ENCODE measurements at regions not wholly inside any gene's neighbourhood (a gene's known extent, or its start where the extent isn't known, plus 50 kb on each side); places are given as distances from the start of the nearest gene placed in this dataset.

DNA sequence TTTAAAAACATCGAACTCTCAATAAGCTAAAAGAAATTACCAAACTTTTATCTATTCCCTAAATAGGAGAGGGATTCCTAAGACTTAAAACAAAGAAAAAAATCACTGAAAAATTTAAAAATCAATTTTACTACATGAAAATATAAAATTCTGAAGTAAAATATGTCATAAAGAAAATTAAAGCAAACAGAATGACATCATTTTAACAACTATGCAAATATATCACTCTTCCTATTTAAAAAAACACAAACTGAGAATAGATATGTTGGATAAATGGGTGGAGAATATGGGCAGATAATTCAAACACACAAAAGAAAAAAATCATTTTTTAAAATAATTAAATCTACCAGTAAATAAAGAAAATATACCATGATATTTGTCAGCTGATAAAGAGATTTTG is 510.0 kb downstream of the BCL11B start:
- no peak for DNase-seq (ENCODE audit: low read depth)

GRCh38 chr14:98766818-98767217 is 505.2 kb downstream of the BCL11B start:
- DNase-seq (ENCODE audit: low read depth), result no peak

GRCh38 chr14:98769326-98769725 is 502.7 kb downstream of the BCL11B start:
- no peak for DNase-seq (ENCODE audit: low read depth)

DNA sequence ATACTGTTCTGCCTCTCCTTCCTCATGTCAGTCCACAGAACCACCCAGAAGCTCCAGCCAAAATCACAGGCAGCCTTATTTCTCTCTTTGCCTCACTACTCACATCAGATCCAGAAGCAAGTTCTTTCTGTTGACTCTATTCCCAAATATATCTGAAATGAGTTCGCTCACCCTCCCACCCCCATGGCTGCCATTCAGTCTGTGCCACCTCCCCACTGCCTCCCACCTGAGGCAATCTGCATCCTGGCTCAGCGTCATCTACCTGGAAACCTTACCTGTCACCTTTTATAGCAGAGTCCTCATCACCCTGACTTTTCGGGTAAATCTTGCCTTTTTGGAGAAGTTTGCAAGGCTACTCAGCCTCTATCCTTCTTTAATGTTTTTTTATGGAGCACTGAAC is 501.8 kb downstream of the BCL11B start:
- DNase-seq (ENCODE audit: low read depth), result no peak

GRCh38 chr14:98773814-98774213 is 498.2 kb downstream of the BCL11B start:
- no peak for DNase-seq (ENCODE audit: low read depth)

DNA sequence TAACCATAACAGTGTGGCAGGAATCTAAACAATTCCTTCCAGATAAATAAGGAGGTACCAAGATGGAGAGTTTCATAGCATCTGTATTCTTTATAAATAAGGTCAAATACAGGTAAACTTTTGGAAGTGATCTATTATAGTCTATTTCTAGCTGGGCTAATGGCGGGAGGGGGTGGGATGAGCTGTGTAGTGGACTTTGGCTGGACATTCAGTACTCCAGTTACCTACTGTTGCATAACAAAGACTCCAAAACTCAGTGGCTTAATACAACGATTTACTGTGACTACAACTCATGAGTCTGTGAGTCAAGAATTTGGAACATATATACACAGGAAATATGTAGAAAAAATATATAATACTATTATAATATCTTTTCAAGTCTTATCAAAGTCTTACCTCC is 496.1 kb downstream of the BCL11B start:
- no peak for DNase-seq (ENCODE audit: low read depth)

- no peak for DNase-seq (ENCODE audit: low read depth)
Observed at GRCh38 chr14:98782062-98782461, 489.9 kb downstream of the BCL11B start.

GRCh38 chr14:98785578-98785977 is 486.4 kb downstream of the BCL11B start:
- no peak for DNase-seq (ENCODE audit: low read depth)

DNA sequence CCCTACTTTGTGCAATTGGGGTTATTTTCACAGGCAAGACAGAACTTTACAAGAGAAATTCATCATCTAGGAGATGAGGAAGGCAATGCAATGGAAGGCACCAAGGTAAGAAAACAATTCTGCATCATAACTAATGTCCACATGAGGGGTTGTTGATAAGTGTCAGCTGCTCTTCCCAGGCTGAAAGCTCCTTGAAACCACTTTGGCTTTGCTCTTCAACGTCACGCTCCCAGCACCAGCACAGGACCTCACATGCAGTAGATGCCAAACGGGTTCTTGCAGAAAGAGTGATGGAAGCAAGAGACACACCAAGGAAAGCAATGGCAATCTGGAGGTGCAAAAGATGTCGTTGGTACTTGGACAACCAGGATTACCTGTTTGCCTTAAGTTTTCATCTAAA is 485.5 kb downstream of the BCL11B start:
- DNase-seq (ENCODE audit: low read depth), result no peak

DNA sequence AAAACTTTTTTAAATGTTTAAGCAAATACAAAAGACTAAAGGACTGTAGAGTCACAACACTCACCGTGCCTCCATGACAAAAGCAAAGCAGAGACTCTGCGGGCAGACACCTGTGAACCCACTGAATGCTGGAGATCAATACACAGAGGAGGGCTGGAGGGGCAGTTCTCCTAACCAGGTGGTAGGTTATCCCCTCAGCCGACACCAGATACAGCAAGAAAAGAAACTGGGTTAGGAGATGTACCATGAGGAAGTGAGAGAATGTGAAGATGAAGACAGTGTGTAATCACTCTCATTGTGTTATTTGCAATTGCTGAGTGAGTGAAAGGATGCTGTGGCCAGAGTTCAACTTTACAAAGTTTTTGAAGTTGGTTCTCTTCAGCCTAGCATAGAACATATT is 480.3 kb downstream of the BCL11B start:
- no peak for DNase-seq (ENCODE audit: low read depth)

- no peak for DNase-seq (ENCODE audit: low read depth)
Observed at GRCh38 chr14:98792171-98792570, 479.8 kb downstream of the BCL11B start.

DNA sequence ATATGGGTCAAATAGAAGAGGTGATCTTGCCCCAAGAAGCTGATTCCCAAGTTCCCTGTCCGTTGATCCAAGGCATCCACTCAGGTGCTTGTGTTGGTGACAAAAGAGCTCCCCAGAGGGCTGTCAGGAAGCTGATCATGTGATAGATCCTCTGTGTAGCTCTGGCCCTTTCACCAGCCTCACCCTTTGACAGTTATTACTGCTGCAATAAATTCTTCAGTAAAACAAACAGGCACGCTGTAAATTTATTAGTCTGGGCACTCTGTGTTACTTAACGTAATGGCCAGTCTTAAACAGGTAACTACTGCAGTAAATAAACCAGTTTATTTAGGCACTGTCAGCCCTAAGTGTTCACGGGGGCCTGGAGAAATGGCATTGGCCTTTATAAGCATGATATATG is 473.9 kb downstream of the BCL11B start:
- no peak for DNase-seq (ENCODE audit: low read depth)

- no peak for DNase-seq (ENCODE audit: low read depth)
Observed at GRCh38 chr14:98799891-98800290, 472.1 kb downstream of the BCL11B start.

DNA sequence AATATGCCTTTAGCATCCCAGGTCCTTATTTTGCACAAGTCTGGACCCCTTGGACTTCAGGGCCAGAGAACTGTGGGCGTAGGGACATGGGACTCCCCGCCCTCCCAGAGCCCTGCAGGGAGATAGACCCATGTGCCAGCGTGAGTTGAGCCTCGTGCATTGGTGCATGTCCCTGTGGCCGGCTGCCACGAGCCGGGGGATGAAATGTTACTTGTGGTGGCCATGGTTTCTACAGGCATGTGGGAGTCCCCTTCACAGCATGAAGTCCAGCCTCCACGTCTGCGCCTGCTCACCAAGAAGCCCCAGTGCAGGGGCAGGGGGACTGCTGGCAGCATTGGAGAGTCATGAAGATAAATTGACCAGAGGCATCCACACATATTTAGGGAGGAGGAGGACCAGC is 470.0 kb downstream of the BCL11B start:
- no peak for DNase-seq (ENCODE audit: low read depth)

- no peak for DNase-seq (ENCODE audit: low read depth)
Observed at GRCh38 chr14:98803196-98803595, 468.8 kb downstream of the BCL11B start.

GRCh38 chr14:98808494-98809407 is 463.2 kb downstream of the BCL11B start:
- no peak for DNase-seq (ENCODE audit: low read depth)

- no peak for DNase-seq (ENCODE audit: low read depth)
Observed at GRCh38 chr14:98816195-98816594, 455.8 kb downstream of the BCL11B start.

DNA sequence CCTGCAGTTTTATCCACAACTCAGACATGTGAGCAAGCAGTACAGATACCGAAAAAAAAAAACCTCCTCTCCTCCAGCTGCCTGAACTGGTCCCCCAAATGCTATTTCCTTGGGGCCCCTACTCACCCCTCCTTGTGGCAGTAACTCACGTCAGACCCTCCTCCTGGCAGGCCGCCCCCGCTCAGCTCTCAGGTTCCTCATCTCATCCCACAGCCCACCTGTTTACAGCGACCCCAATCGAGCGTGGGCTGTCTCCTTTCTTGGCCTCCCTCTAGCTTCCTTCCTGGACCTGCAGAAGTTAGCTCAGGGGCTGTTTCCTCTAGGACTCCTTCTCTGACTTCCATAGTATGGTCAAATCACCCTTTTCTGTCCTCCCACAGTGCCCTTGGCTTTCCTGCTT is 455.3 kb downstream of the BCL11B start:
- no peak for DNase-seq (ENCODE audit: low read depth)

GRCh38 chr14:98819132-98819866 is 452.7 kb downstream of the BCL11B start:
- DNase-seq (ENCODE audit: low read depth), result no peak

DNA sequence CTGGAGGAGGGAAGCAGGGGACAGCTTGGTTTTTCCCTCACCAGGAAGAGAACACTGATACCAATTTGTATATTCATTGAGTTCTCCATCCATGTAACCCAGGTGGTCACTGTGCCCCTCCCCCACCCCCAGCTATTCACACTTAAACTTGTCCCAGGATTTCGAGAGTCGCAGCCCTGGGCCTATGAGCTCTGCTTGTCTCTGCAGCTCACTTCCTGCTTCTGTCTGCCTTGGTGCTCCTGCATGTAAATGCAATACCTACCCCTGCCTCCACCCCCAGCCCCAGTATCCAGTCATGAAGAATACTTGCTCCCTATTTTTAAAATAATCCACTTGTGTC is 452.2 kb downstream of the BCL11B start:
- no peak for DNase-seq (ENCODE audit: low read depth)

DNA sequence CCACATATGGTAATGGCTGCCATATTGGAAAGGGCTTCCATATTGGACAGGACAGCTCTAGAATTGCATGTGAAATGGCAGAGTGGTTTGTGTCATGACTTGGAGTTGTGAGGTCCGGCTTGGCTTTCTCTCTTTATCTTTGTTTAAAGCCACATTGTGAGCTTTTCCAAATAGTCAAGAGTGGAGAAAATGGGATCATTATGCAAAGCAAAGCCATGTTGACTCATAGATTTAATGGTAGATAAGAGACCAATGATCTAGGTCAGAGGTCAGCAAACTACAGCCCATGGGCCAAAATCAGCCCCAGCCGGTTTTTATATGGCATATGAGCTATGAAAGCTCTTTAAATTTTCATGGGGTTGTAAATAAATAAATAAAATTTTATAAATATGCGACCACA is 449.1 kb downstream of the BCL11B start:
- no peak for DNase-seq (ENCODE audit: low read depth)

DNA sequence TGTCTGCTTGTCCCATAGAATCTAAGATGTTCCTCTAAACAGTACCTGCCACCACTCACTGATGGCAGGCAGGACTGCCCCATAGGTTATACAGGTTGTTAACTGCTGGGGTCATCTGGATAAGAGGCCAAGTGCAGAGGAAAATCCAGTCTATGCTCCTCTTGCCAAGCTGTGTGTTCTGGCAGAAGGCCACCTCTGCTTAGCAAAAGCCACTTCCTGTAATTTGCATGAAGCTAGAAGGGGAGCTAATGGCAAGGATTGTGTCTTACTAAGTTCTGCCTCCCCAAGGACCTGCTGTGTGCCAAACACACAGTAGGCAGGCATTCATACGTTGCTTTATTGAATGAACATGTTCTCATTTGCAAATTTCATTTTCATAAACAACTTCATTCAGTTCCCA is 445.4 kb downstream of the BCL11B start:
- no peak for DNase-seq (ENCODE audit: low read depth)

- DNase-seq (ENCODE audit: low read depth), result no peak
Observed at GRCh38 chr14:98834119-98834518, 437.9 kb downstream of the BCL11B start.
